B cell (primary cell): ENCODE measurements at regions not wholly inside any gene's neighbourhood (a gene's known extent, or its start where the extent isn't known, plus 50 kb on each side); places are given as distances from the start of the nearest gene placed in this dataset.

Experiments
- ATAC-seq: fragments of 200-7000 bp; cut with Tn5 transposase; one replicate; pipeline ENCODE4 v1.10.0; 2021; ENCODE audit warnings: low read depth, mild to moderate bottlenecking, moderate number of reproducible peaks, moderate library complexity
- CTCF ChIA-PET: fragments of 350-600 bp; sonication (Branson Sonifier 250); formaldehyde crosslinking; loops from one replicate; lab custom pipeline; 2021; ENCODE audit warnings: antibody characterized with exemption, inconsistent platforms; lab: Charles Lee
- POLR2A ChIA-PET: fragments of 350-600 bp; sonication (Branson Sonifier 250); formaldehyde crosslinking; loops from one replicate; lab custom pipeline; 2021; ENCODE audit warnings: antibody characterized with exemption; lab: Charles Lee
- DNase-seq: peaks from one replicate; pipeline ENCODE4 v3.0.0; 2013
- H2AFZ ChIP-seq: 2 replicates; pipeline ENCODE4 v1.6.1; 2012; ENCODE audit warnings: mild to moderate bottlenecking, low read depth, low read length; ENCODE audit not compliant: insufficient read depth, poor library complexity, severe bottlenecking
- H3K27ac ChIP-seq, 2 donors: 1 replicate in 1 of 2; 2 replicates in 1 of 2; pipeline ENCODE4 v1.5.1; 2012 to 2013; ENCODE audit warnings: low read length in 2 of 2, mild to moderate bottlenecking in 2 of 2, moderate library complexity in 1 of 2
- H3K27me3 ChIP-seq, 4 experiments: fragments of 200-600 bp in 1 of 4; sonication (generic) in 1 of 4; replicated peaks in 1 of 4; 1 replicate in 2 of 4; 2 replicates in 2 of 4; pipeline versions ENCODE4 v1.6.1 to v1.7.0; 2013 to 2016; ENCODE audit warnings: low read length in 3 of 4, mild to moderate bottlenecking in 2 of 4, mixed read lengths in 1 of 4, moderate library complexity in 1 of 4; ENCODE audit not compliant: insufficient read depth in 4 of 4, control insufficient read depth in 3 of 4; ENCODE audit errors: control extremely low read depth in 1 of 4
- H3K36me3 ChIP-seq, 2 experiments: replicated peaks in 1 of 2; 1 replicate in 1 of 2; 2 replicates in 1 of 2; pipeline versions ENCODE4 v1.6.1 to v1.7.1; 2013; ENCODE audit warnings: low read length in 1 of 2; ENCODE audit not compliant: insufficient read depth in 2 of 2, control insufficient read depth in 1 of 2; ENCODE audit errors: control extremely low read depth in 1 of 2, extremely low read depth in 1 of 2
- H3K4me1 ChIP-seq, 2 donors: fragments of 200-600 bp in 1 of 2; sonication (generic) in 1 of 2; 1 replicate in 1 of 2; 2 replicates in 1 of 2; pipeline versions ENCODE4 v1.5.1 to v1.6.1; 2013 to 2017; ENCODE audit warnings: low read length in 2 of 2; ENCODE audit not compliant: control insufficient read depth in 2 of 2, insufficient read depth in 2 of 2
- H3K4me2 ChIP-seq: replicated peaks from 2 replicates; pipeline ENCODE3; 2012; ENCODE audit warnings: mild to moderate bottlenecking, low read depth, low read length; ENCODE audit not compliant: poor library complexity, severe bottlenecking
- H3K4me3 ChIP-seq, 5 experiments: fragments of 200-600 bp in 1 of 5; sonication (generic) in 1 of 5; 1 replicate in 3 of 5; 2 replicates in 2 of 5; pipeline versions ENCODE4 v1.5.1 to v1.7.0; 2011 to 2016; ENCODE audit warnings: low read length in 4 of 5, mild to moderate bottlenecking in 4 of 5, low read depth in 2 of 5, control low read depth in 1 of 5, moderate library complexity in 1 of 5; ENCODE audit not compliant: insufficient read depth in 1 of 5; ENCODE audit errors: control extremely low read depth in 1 of 5, extremely low read depth in 1 of 5
- H3K79me2 ChIP-seq: fragments of 200-600 bp; sonication (generic); one replicate; pipeline ENCODE4 v1.6.0; 2016; ENCODE audit warnings: low read length; ENCODE audit not compliant: control insufficient read depth, insufficient read depth
- H3K9ac ChIP-seq: fragments of 200-600 bp; sonication (generic); 2 replicates; pipeline ENCODE4 v1.6.1; 2017; ENCODE audit warnings: mild to moderate bottlenecking, low read length, moderate library complexity
- H3K9me3 ChIP-seq, 3 donors: one replicate each; pipeline versions ENCODE4 v1.6.1 to v1.7.1; 2013; ENCODE audit warnings: low read length in 2 of 3; ENCODE audit not compliant: control insufficient read depth in 2 of 3, insufficient read depth in 1 of 3; ENCODE audit errors: control extremely low read depth in 1 of 3
- H4K20me1 ChIP-seq: 2 replicates; pipeline ENCODE4 v1.6.0; 2012; ENCODE audit warnings: mild to moderate bottlenecking, low read length; ENCODE audit not compliant: insufficient read depth, control insufficient read depth, poor library complexity, severe bottlenecking
- H3K27ac Mint-ChIP-seq: one replicate; pipeline ENCODE4 v1.8.0; 2021; ENCODE audit warnings: mixed read lengths
- H3K27me3 Mint-ChIP-seq: one replicate; pipeline ENCODE4 v1.8.0; 2021; ENCODE audit warnings: mixed read lengths
- H3K4me1 Mint-ChIP-seq: one replicate; pipeline ENCODE4 v1.8.0; 2021; ENCODE audit warnings: mixed read lengths
- H3K4me3 Mint-ChIP-seq: one replicate; pipeline ENCODE4 v1.8.0; 2021; ENCODE audit warnings: mixed read lengths
- H3K9me3 Mint-ChIP-seq: one replicate; pipeline ENCODE4 v1.8.0; 2022; ENCODE audit warnings: mixed read lengths; ENCODE audit not compliant: insufficient read depth
- EZH2 ChIP-seq: IDR thresholded peaks from 2 replicates; pipeline ENCODE4 v1.6.1; 2012; ENCODE audit warnings: borderline replicate concordance, low read depth, mild to moderate bottlenecking, moderate library complexity, low read length; ENCODE audit not compliant: insufficient read depth, poor library complexity, severe bottlenecking
- WGBS: methylation state at CpG from one replicate; pipeline ENCODE4 v1.1.5; 2013; ENCODE audit warnings: missing lambda C conversion rate; ENCODE audit not compliant: insufficient coverage; 5-methylcytosine and 5-hydroxymethylcytosine counted together
- intact Hi-C: fragments of 100-400 bp; cut with micrococcal nuclease; formaldehyde crosslinking; loops from one replicate; pipeline ENCODE4 v1.10.0; 2022
- TF ChIP-seq, protein P1 (sequence below): fragments of 200-600 bp; IDR thresholded peaks from one replicate; pipeline ENCODE4 v1.8.0; 2022; ENCODE audit warnings: antibody characterized with exemption, mild to moderate bottlenecking

DNA sequence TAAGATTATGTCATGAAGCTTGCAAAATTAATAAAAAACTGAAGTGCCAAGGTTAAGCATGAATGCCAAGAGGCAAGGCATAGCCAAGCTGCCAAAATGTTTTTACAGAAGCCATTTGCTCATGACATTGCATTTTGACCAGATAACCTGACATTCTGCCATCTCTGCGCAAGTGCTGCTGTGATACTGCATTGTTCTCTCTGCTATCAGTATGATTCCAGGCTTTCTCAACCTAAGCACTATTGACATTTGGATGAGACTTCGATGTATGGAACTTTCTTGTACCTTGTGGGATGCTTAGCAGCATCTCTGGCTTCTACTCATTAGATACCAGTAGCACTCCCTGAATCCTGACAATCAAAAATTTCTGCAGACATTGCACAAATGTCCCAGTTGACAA, 139.2 kb downstream of the RASSF9 start:
- POLR2A ChIA-PET, result no interaction called here
- Mint-ChIP-seq H3K4me3 (no peak overlapping the region), H3K9me3 (no peaks in the 10 kb centered on the region), H3K4me1 (no peaks in the 10 kb centered on the region), H3K27me3 (no peaks in the 10 kb centered on the region), H3K27ac (no peak overlapping the region)
- intact Hi-C loops, result no loop called here
- Histone ChIP-seq H4K20me1 (no peaks in the 10 kb centered on the region), H3K4me2 (no peak overlapping the region), H3K4me3 (no peak overlapping the region), H3K36me3 (no peaks in the 10 kb centered on the region), H3K79me2 (no peaks in the 10 kb centered on the region), H3K9me3 (no peaks in the 10 kb centered on the region), H3K4me1 (no peaks in the 10 kb centered on the region), H3K27ac (no peak overlapping the region), H3K27me3 (no peaks in the 10 kb centered on the region), H2AFZ (no peak overlapping the region), H3K9ac (no peak overlapping the region)
- TF ChIP-seq, protein P1, sequence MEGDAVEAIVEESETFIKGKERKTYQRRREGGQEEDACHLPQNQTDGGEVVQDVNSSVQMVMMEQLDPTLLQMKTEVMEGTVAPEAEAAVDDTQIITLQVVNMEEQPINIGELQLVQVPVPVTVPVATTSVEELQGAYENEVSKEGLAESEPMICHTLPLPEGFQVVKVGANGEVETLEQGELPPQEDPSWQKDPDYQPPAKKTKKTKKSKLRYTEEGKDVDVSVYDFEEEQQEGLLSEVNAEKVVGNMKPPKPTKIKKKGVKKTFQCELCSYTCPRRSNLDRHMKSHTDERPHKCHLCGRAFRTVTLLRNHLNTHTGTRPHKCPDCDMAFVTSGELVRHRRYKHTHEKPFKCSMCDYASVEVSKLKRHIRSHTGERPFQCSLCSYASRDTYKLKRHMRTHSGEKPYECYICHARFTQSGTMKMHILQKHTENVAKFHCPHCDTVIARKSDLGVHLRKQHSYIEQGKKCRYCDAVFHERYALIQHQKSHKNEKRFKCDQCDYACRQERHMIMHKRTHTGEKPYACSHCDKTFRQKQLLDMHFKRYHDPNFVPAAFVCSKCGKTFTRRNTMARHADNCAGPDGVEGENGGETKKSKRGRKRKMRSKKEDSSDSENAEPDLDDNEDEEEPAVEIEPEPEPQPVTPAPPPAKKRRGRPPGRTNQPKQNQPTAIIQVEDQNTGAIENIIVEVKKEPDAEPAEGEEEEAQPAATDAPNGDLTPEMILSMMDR, result no peak
- TF ChIP-seq EZH2, result no peak
- CTCF ChIA-PET, result no interaction called here
- WGBS, result 100% methylated on average over 2 of the region's 2 CpGs
- DNase-seq (no peak), ATAC-seq (no peak)

DNA sequence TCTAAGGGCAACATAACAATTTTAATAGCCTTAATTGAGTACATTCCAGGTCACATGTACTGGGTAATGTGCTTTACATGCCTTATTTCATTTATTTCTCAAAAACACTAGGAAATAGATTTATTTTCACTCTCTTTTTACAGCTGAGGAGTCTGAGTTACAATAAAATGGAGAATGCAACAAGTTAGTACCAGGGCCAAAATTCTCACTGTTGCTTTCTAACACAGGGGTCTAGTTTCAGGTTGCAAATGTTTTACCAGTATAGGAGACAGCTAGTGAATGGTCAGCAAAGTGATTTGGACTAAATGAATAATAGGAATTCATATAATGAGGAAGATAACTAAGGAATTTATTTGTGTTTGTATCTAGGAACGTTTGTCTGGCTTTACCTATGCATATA, 137.3 kb downstream of the RASSF9 start:
- no peaks in the 10 kb centered on the region for H3K36me3 ChIP-seq
- CTCF ChIA-PET, result no interaction called here
- TF ChIP-seq, protein P1, result no peak
- TF ChIP-seq EZH2, result no peak
- no peak overlapping the region for H2AFZ ChIP-seq
- H3K27me3 Mint-ChIP-seq, result no peaks in the 10 kb centered on the region
- ATAC-seq (no peak), DNase-seq (no peak)
- POLR2A ChIA-PET, result no interaction called here
- H4K20me1 ChIP-seq, result no peaks in the 10 kb centered on the region
- H3K4me1 Mint-ChIP-seq, result no peaks in the 10 kb centered on the region
- H3K4me2 ChIP-seq, result no peak overlapping the region
- H3K4me3 Mint-ChIP-seq, result no peak overlapping the region
- H3K4me1 ChIP-seq, result no peaks in the 10 kb centered on the region
- H3K9me3 ChIP-seq, result no peaks in the 10 kb centered on the region
- WGBS, result no CpG with 5 or more reads among the region's 1 CpG
- no peaks in the 10 kb centered on the region for H3K27me3 ChIP-seq
- intact Hi-C loops, result no loop called here
- no peak overlapping the region for H3K27ac Mint-ChIP-seq
- H3K4me3 ChIP-seq, result no peak overlapping the region
- no peak overlapping the region for H3K27ac ChIP-seq
- no peak overlapping the region for H3K9ac ChIP-seq
- no peaks in the 10 kb centered on the region for H3K79me2 ChIP-seq
- no peaks in the 10 kb centered on the region for H3K9me3 Mint-ChIP-seq
